OCI-LY3 (cell line): ENCODE measurements at regions not wholly inside any gene's neighbourhood (a gene's known extent, or its start where the extent isn't known, plus 50 kb on each side); places are given as distances from the start of the nearest gene placed in this dataset.

Experiments used
- H2AFZ ChIP-seq: fragments of 200-600, 300-600 bp; shearing (Covaris generic); 2 replicates; pipeline ENCODE4 v1.6.0; 2014; ENCODE audit warnings: antibody characterized with exemption, low read depth, low read length
- H3K27ac ChIP-seq: fragments of 200-600, 300-600 bp; sonication (generic); 2 replicates; pipeline ENCODE4 v1.5.1; 2014; ENCODE audit warnings: mild to moderate bottlenecking, low read length, moderate library complexity, mixed read lengths
- H3K27me3 ChIP-seq: fragments of 200-600, 300-600 bp; sonication (generic); 2 replicates; pipeline ENCODE4 v1.6.1; 2014; ENCODE audit warnings: low read depth, low read length, mixed read lengths
- H3K36me3 ChIP-seq: fragments of 200-600, 300-600 bp; sonication (generic); replicated peaks from 2 replicates; pipeline ENCODE3; 2014; ENCODE audit warnings: low read depth, low read length, mixed read lengths
- H3K4me1 ChIP-seq: fragments of 300-600, 200-600 bp; sonication (generic); 2 replicates; pipeline ENCODE4 v1.6.1; 2014; ENCODE audit warnings: low read length, mixed read lengths
- H3K4me2 ChIP-seq: fragments of 200-600, 300-600 bp; sonication (generic); 2 replicates; pipeline ENCODE4 v1.6.1; 2014; ENCODE audit warnings: low read length, mixed read lengths
- H3K4me3 ChIP-seq: fragments of 300-600, 200-600 bp; sonication (generic); 2 replicates; pipeline ENCODE4 v1.5.1; 2014; ENCODE audit warnings: antibody characterized with exemption, mild to moderate bottlenecking, low read length, moderate library complexity
- H3K79me2 ChIP-seq: fragments of 300-600, 200-600 bp; shearing (Covaris generic); 2 replicates; pipeline ENCODE4 v1.6.1; 2014; ENCODE audit warnings: mild to moderate bottlenecking, low read length, mixed read lengths
- H3K9ac ChIP-seq: fragments of 300-600, 200-600 bp; shearing (Covaris generic); 2 replicates; pipeline ENCODE4 v1.6.0; 2014; ENCODE audit warnings: mild to moderate bottlenecking, low read length, moderate library complexity
- H3K9me3 ChIP-seq: fragments of 200-600, 300-600 bp; shearing (Covaris generic); 2 replicates; pipeline ENCODE4 v1.6.1; 2014; ENCODE audit warnings: low read length, mixed read lengths; ENCODE audit not compliant: insufficient read depth
- H4K20me1 ChIP-seq: fragments of 200-600, 300-600 bp; sonication (generic); 2 replicates; pipeline ENCODE4 v1.6.1; 2016; ENCODE audit warnings: low read length, mixed read lengths; ENCODE audit not compliant: insufficient read depth
- EZH2phosphoT487 ChIP-seq: fragments of 200-600 bp; shearing (Covaris generic); IDR thresholded peaks from 2 replicates; pipeline ENCODE4 v1.6.1; 2018; ENCODE audit warnings: antibody characterized with exemption, mixed run types, low read depth
- TF ChIP-seq, protein P1 (sequence below): fragments of 200-600, 300-600 bp; sonication (generic); IDR thresholded peaks from 2 replicates; pipeline ENCODE4 v1.5.1; 2014; ENCODE audit warnings: antibody characterized with exemption, low read length, low read depth

DNA sequence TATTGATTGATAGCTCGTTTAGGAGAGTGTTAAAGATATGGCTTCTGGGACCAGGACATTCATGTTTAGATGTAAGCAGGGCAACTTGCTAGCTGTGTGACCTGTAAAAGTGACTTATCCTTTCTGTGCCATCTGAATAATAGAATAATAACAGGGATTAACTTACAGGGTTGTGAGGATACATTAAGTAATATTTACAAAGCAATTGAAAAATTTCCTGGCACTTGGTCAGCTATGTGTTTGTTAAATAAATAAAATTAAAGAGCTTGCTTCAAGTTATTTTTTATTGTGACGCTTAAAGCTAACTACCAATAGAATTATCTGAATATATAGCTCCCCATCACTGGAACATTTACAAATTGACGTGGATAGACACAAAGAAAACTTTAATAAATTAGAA lies 287.9 kb upstream of the CDIN1 start:
- Histone ChIP-seq H3K4me1 (no peaks in the 10 kb centered on the region), H3K4me3 (no peak overlapping the region), H3K36me3 (no peaks in the 10 kb centered on the region), H3K9me3 (no peaks in the 10 kb centered on the region), H3K27me3 (peaks cover 7% of the 10 kb centered on the region; the same call in 1 of the 2 replicates), H3K4me2 (no peak overlapping the region), H4K20me1 (no peaks in the 10 kb centered on the region), H3K27ac (no peak overlapping the region), H3K9ac (no peak overlapping the region), H2AFZ (no peak overlapping the region), H3K79me2 (no peaks in the 10 kb centered on the region)
- TF ChIP-seq, protein P1, sequence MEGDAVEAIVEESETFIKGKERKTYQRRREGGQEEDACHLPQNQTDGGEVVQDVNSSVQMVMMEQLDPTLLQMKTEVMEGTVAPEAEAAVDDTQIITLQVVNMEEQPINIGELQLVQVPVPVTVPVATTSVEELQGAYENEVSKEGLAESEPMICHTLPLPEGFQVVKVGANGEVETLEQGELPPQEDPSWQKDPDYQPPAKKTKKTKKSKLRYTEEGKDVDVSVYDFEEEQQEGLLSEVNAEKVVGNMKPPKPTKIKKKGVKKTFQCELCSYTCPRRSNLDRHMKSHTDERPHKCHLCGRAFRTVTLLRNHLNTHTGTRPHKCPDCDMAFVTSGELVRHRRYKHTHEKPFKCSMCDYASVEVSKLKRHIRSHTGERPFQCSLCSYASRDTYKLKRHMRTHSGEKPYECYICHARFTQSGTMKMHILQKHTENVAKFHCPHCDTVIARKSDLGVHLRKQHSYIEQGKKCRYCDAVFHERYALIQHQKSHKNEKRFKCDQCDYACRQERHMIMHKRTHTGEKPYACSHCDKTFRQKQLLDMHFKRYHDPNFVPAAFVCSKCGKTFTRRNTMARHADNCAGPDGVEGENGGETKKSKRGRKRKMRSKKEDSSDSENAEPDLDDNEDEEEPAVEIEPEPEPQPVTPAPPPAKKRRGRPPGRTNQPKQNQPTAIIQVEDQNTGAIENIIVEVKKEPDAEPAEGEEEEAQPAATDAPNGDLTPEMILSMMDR, result no peak
- TF ChIP-seq EZH2phosphoT487, result no peak

DNA sequence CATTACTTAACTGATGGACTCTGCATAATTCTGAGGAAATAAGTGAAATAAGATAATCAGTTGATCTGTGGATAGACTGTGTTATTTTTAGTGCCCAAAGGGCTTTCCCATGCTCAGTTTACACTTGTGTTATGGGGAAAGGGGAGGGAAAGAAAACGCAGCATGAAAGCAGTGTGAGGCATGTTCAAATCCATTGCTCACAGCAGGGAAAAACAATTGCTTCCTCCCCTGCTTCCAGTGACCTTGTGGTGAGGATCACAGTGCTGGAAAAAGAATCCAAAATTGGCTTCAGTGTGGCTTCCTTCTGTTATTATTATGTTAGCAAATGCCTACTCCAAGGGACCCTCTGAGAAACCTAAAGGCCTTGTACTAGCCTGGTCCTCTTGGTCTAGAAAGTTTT lies 285.1 kb upstream of the CDIN1 start:
- Histone ChIP-seq H3K36me3 (no peaks in the 10 kb centered on the region), H4K20me1 (no peaks in the 10 kb centered on the region), H3K9me3 (no peaks in the 10 kb centered on the region), H3K79me2 (no peaks in the 10 kb centered on the region), H3K4me1 (no peaks in the 10 kb centered on the region), H3K4me2 (no peak overlapping the region), H3K27me3 (peaks cover 14% of the 10 kb centered on the region; the same call in 1 of the 2 replicates), H3K27ac (no peak overlapping the region), H3K9ac (no peak overlapping the region), H3K4me3 (no peak overlapping the region), H2AFZ (no peak overlapping the region)
- TF ChIP-seq EZH2phosphoT487, result no peak
- TF ChIP-seq, protein P1, result no peak

DNA sequence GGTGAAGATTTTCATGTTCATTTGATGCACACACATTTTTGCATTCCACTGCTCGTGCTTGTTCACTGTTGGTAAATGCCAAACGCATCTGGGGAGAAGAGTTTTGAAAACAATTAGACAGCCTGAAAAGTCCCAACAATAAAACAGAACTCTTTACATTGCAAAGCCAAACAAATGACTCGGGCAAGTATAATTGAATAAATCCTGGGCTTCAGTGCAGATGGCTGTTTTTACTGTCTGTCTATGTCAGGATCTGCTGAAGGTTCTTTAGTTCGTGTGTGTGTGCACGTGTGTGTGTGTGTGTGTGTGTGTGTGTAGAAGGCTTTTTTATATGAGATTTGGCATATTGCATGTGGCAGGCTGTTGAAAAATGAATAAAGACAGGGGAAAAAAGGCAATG lies 277.5 kb upstream of the CDIN1 start:
- Histone ChIP-seq H2AFZ (no peak overlapping the region), H3K4me1 (no peaks in the 10 kb centered on the region), H3K36me3 (no peaks in the 10 kb centered on the region), H3K79me2 (no peaks in the 10 kb centered on the region), H3K9ac (no peak overlapping the region), H3K27me3 (peaks cover 6% of the 10 kb centered on the region; the same call in 1 of the 2 replicates), H4K20me1 (no peaks in the 10 kb centered on the region), H3K4me2 (no peak overlapping the region), H3K27ac (no peak overlapping the region), H3K4me3 (no peak overlapping the region), H3K9me3 (no peaks in the 10 kb centered on the region)
- TF ChIP-seq EZH2phosphoT487, result no peak
- TF ChIP-seq, protein P1, result no peak

DNA sequence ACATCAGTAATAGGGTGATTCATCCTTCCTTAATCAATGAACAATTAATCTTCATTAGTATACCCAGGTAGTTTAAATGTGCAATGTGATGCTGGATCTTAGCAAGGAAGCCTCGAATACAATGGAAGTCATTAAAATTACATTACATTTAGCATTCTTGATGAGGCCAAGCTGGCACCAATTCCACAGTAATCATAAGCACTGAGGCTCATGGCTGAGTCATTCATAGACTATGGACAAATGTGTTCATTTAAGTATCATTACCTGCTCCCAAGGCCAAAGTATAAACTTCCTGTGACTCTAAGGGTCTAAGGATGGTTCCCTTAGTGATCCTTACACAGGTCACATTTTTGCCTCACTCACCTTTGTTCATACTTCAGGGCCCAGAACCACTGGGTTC lies 266.4 kb upstream of the CDIN1 start:
- Histone ChIP-seq H3K9ac (no peak overlapping the region), H3K4me2 (no peak overlapping the region), H3K36me3 (no peaks in the 10 kb centered on the region), H4K20me1 (no peaks in the 10 kb centered on the region), H3K79me2 (no peaks in the 10 kb centered on the region), H3K9me3 (no peaks in the 10 kb centered on the region), H3K4me3 (no peak overlapping the region), H3K27ac (no peak overlapping the region), H3K27me3 (no peaks in the 10 kb centered on the region), H3K4me1 (no peaks in the 10 kb centered on the region), H2AFZ (no peak overlapping the region)
- TF ChIP-seq, protein P1, result no peak
- no peak for TF ChIP-seq EZH2phosphoT487
